Left lobe of liver (tissue), 2 donors: ENCODE measurements at regions not wholly inside any gene's neighbourhood (a gene's known extent, or its start where the extent isn't known, plus 50 kb on each side); places are given as distances from the start of the nearest gene placed in this dataset.
A peak's percentile ranks its signal among the peaks of the same experiment; 100 is the strongest.
"Not testable (repeated sequence)": the region's sequence is repeated elsewhere in the genome, so short reads cannot be mapped to it uniquely, and the experiment has no call there.

Experiments
- ATAC-seq: fragments of 200-7000 bp; cut with Tn5 transposase; one replicate; pipeline ENCODE4 v1.9.1; 2020; ENCODE audit warnings: mild to moderate bottlenecking, moderate library complexity
- DNase-seq: peaks from one replicate; pipeline ENCODE4 v3.0.0-alpha.2; 2020; ENCODE audit warnings: low spot score
- donor health status: DM: no; HTN: no; CAD: no; lungs with moderate emphysema.
- donor health status: DM: no; HTN: yes; CAD: no.

GRCh38 chr11:96447208-96448110, 57.6 kb downstream of the JRKL start:
- ATAC-seq: no peak
- no peak for DNase-seq

- ATAC-seq (no peak), DNase-seq (no peak)
These were observed 58.4 kb downstream of the JRKL start for GRCh38 chr11:96448225-96448624.

GRCh38 chr11:96456111-96456510, 66.3 kb downstream of the JRKL start:
- no peak for DNase-seq
- ATAC-seq: no peak

GRCh38 chr11:96459751-96460150, 69.9 kb downstream of the JRKL start:
- ATAC-seq (no peak), DNase-seq (no peak)

DNA sequence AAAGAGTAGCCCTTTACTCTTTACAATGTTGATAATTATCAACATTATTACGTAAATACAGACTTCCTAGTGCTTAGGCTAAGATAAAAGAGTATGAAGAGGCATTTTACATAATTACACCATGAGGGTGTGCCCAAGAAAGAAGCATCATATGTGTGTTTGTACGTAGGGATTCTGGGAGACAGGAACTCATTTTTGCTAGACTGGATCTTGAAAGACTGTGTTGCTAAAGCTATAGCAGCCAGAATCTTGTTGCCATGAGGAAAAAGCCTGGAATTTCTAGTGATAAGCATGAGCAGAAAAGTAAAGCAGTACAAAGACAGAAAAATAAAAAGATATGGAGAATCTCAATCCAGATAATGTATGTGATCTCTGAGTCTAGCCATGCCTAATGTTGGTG, 72.1 kb downstream of the JRKL start:
- no peak for ATAC-seq
- DNase-seq: no peak

- no peak for DNase-seq
- ATAC-seq: peak; percentile 95
These were observed 75.0 kb downstream of the JRKL start for GRCh38 chr11:96464700-96465307.

DNA sequence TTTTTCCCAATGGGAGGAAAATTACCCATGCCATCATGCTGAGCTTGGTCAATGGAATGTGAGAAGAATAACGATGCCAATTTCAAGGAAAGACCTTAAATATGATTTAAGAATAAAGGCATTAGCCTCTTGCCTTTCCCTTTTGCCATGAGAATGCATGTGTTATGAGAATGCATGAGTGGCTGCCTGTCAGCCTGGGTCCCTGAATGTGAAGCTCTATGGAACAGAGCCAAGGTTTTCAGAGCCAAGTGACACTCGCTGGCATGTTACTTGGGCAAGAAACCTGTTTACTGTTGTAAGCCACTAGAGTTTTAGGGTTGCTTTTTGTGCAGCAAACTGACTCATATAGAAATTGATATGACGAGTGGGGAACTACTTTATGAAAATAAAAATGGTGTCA, 75.7 kb downstream of the JRKL start:
- no peak for ATAC-seq

DNA sequence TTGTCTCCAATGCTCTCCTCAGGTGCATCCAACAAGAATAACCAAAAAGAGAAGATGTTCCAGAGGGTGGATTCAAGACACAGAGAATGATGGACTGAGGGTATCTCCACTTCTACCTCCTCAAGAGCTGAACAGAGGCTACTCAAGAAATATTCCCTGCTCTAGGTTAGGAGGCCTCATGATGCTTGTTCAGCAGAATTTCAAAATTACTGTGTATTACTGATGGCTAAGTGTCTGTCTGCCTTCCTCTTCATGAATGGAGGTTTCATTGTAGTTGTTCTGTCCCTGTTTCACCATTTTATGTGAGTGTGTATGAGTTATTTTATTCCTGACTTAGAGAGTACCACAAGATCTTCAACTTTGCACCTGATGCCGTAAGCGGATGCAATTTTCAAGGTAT, 76.8 kb downstream of the JRKL start:
- no peak for ATAC-seq
- no peak for DNase-seq

More for the DNA sequence above, 75.7 kb downstream of the JRKL start:
- DNase-seq: no peak

GRCh38 chr11:96469776-96470175, 80.0 kb downstream of the JRKL start:
- ATAC-seq (no peak), DNase-seq (no peak)

GRCh38 chr11:96470521-96470920, 80.7 kb downstream of the JRKL start:
- DNase-seq (no peak), ATAC-seq (no peak)

GRCh38 chr11:96472085-96472484, 82.3 kb downstream of the JRKL start:
- ATAC-seq (no peak), DNase-seq (no peak)

GRCh38 chr11:96474263-96474662, 84.5 kb downstream of the JRKL start:
- DNase-seq (no peak), ATAC-seq (no peak)

GRCh38 chr11:96481204-96481603, 91.4 kb downstream of the JRKL start:
- ATAC-seq: no peak
- DNase-seq: no peak

- DNase-seq (no peak), ATAC-seq (no peak)
These were observed 92.0 kb downstream of the JRKL start for GRCh38 chr11:96481771-96482170.

- DNase-seq: no peak
- no peak for ATAC-seq
These were observed 92.4 kb downstream of the JRKL start for GRCh38 chr11:96482193-96482592.

DNA sequence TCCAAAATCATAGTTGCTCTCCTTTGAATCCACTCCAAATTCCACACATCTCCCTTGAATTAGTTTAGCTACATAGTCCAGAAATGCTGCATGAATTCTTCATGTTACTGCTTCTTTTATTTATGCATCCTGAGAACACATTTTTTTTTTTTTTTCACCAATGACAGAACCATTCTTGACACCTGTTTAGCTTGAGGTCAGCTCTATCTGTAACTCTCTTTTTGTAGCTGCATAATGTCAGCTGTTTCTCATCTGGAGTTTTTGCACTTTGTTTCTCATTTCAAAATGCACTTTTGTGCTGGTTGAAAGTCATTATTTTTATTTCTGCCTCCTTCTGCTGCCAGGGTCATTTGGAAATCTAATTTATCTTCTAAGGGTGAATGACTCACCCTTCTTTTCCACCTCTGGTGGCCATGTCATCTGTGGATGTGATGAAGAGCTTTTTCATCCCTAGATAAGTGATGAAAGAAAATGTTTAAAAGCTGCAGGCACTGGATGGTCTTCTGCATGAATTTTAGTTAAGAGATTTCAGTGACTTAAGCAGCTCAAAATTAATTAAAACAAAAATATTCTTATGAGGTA, 93.7 kb downstream of the JRKL start:
- ATAC-seq (no peak), DNase-seq (no peak)

DNA sequence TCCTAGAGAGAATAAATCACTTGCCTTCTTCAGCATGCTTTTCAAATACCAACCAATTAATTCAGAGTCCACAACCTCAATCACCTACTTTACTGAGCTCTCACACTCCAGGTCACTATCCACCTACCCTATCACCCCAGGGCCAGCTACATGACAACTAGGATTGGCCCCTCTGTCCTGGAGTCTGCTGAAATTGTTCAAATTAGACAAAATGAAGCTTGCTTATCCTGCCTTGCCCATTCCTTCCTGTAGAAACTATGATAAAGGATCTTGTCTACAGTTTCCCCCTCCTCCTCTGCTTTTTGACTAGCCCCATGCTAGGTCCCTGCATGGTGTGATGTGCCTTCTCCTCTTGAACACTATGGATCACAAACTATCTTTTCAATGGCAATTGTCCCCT, 94.5 kb downstream of the JRKL start:
- DNase-seq (no peak), ATAC-seq (no peak)

GRCh38 chr11:96486890-96487611, 97.2 kb downstream of the JRKL start:
- no peak for ATAC-seq
- no peak for DNase-seq

GRCh38 chr11:96488911-96489310, 99.1 kb downstream of the JRKL start:
- not testable (repeated sequence) for ATAC-seq, DNase-seq

DNA sequence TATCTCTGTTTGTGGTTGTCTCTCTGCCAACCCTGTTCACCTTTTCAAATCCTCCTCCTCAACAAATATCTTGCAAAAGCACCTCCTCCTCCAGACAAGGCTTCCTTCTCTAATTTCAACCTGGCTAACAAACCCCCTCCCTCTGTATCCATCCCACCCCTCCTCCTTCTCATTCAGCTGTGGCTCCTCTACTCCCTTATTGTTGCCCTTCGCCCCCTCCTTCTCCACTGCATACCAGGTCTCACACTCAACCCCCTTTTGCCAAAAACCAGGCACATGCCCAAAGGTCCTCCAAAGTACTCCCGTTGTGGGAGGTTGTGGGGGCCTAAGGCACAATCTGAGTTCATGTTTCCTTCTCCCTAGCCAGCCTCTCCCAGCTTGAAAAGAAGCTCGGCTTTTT, 110.6 kb downstream of the JRKL start:
- ATAC-seq (no peak), DNase-seq (no peak)

DNA sequence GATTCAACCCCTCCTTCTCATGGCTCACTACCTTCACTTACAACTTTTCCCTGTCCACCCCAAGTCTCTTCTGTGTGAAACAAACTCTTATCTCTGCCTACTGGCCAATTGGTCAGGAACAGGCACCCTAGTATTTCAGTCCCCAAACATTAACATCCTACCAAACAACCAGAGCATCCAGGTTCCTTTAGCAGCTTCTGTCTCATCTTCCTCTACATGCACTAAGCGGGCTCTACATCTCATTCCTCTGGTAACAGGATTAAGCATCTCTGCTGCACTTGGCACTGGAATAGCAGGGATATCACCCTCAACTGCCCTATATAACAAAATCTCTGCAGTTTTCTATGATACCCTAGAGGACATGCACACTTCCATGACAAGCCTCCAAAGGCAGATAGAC, 116.2 kb downstream of the JRKL start:
- no peak for ATAC-seq
- no peak for DNase-seq
